ENCODE measurements at regions not wholly inside any gene's neighbourhood (a gene's known extent, or its start where the extent isn't known, plus 50 kb on each side); places are given as distances from the start of the nearest gene placed in this dataset.

GRCh38 chr4:15147714-15148113, 145.4 kb downstream of the CPEB2 start:
- no peak for TF ChIP-seq CTCF (IDR thresholded peaks at IDR 0.05; ENCODE audit: insufficient read depth, low read depth, low read length)
- TF ChIP-seq EZH2 (IDR thresholded peaks at IDR 0.05; ENCODE audit: insufficient read depth, low read length): no peak

Data from astrocyte (in vitro differentiated cells and primary cell).